A673 (cell line): ENCODE measurements at regions not wholly inside any gene's neighbourhood (a gene's known extent, or its start where the extent isn't known, plus 50 kb on each side); places are given as distances from the start of the nearest gene placed in this dataset.

Experiments
- CTCF ChIP-seq: fragments of 300-800, 200-600 bp; sonication (generic); conservative IDR thresholded peaks from 2 replicates; pipeline ENCODE4 v1.5.1; 2017; ENCODE audit warnings: low read depth, mild to moderate bottlenecking, antibody characterized with exemption, low read length, moderate library complexity, mixed read lengths
- EZH2 ChIP-seq: fragments of 200-600 bp; sonication (generic); IDR thresholded peaks from 2 replicates; pipeline ENCODE4 v1.6.1; 2017; ENCODE audit warnings: borderline replicate concordance, low read depth, mild to moderate bottlenecking, mixed read lengths, antibody characterized with exemption, low read length; ENCODE audit not compliant: poor library complexity, severe bottlenecking

DNA sequence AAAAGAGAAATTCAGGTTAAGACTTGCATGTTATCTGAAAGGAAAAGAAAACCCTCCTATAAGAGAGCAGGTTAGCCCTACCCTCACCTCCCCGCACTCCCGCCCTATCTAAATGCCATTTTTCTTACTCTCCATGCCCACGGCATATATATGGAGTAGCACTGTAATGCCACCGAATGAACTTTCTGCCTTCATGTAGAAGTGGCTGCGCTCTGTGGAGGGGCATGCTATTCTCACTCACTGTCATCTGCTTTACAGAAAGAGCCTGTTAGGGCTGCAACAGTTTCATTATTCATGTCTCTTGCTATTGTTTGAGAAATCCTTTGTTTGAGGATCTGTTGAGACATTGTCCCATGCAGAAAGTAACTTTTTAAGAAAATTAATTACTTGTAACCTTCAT is 1190.6 kb downstream of the SORCS1 start:
- TF ChIP-seq CTCF (no peak), EZH2 (no peak)
